ENCODE measurements at regions not wholly inside any gene's neighbourhood (a gene's known extent, or its start where the extent isn't known, plus 50 kb on each side); places are given as distances from the start of the nearest gene placed in this dataset.

- no peak for TF ChIP-seq CTCF (IDR thresholded peaks at IDR 0.05; ENCODE audit: insufficient read depth, low read depth, low read length, missing control alignments)
- no peak for DNase-seq (ENCODE audit: low read depth)
- H3K4me3 ChIP-seq (ENCODE audit: low read length), result no peak overlapping the region
These were observed 299.3 kb upstream of the ARGLU1 start for GRCh38 chr13:106867249-106867648.

- H3K4me3 ChIP-seq (ENCODE audit: low read length), result no peak overlapping the region
- DNase-seq (ENCODE audit: low read depth), result no peak
- TF ChIP-seq CTCF (IDR thresholded peaks at IDR 0.05; ENCODE audit: insufficient read depth, low read depth, low read length, missing control alignments), result no peak
These were observed 297.9 kb upstream of the ARGLU1 start for GRCh38 chr13:106865716-106866440.

- TF ChIP-seq CTCF (IDR thresholded peaks at IDR 0.05; ENCODE audit: insufficient read depth, low read depth, low read length, missing control alignments), result no peak
- no peak overlapping the region for H3K4me3 ChIP-seq (ENCODE audit: low read length)
- DNase-seq (ENCODE audit: low read depth), result no peak
These were observed 291.6 kb upstream of the ARGLU1 start for GRCh38 chr13:106859533-106859904.

GRCh38 chr13:106858903-106859532, 291.1 kb upstream of the ARGLU1 start:
- no peak for TF ChIP-seq CTCF (IDR thresholded peaks at IDR 0.05; ENCODE audit: insufficient read depth, low read depth, low read length, missing control alignments)
- DNase-seq (ENCODE audit: low read depth), result peak; percentile 10
- no peak overlapping the region for H3K4me3 ChIP-seq (ENCODE audit: low read length)

GRCh38 chr13:106852436-106852835, 284.5 kb upstream of the ARGLU1 start:
- no peak for DNase-seq (ENCODE audit: low read depth)
- H3K4me3 ChIP-seq (ENCODE audit: low read length), result no peak overlapping the region
- no peak for TF ChIP-seq CTCF (IDR thresholded peaks at IDR 0.05; ENCODE audit: insufficient read depth, low read depth, low read length, missing control alignments)

GRCh38 chr13:106850973-106851650, 283.2 kb upstream of the ARGLU1 start:
- no peak for TF ChIP-seq CTCF (IDR thresholded peaks at IDR 0.05; ENCODE audit: insufficient read depth, low read depth, low read length, missing control alignments)
- DNase-seq (ENCODE audit: low read depth), result peak; percentile 36
- H3K4me3 ChIP-seq (ENCODE audit: low read length), result no peak overlapping the region
